Neural crest cell (in vitro differentiated cells): ENCODE measurements at regions not wholly inside any gene's neighbourhood (a gene's known extent, or its start where the extent isn't known, plus 50 kb on each side); places are given as distances from the start of the nearest gene placed in this dataset.
A peak's percentile ranks its signal among the peaks of the same experiment; 100 is the strongest.

Experiments used
- DNase-seq: peaks from one replicate; pipeline ENCODE4 v3.0.0; 2021; ENCODE audit warnings: low read depth, mixed read lengths, low spot score
- H3K27ac Mint-ChIP-seq: one replicate; pipeline ENCODE4 v1.8.0; 2021; ENCODE audit warnings: mild to moderate bottlenecking, mixed read lengths; ENCODE audit not compliant: unreplicated experiment
- H3K27me3 Mint-ChIP-seq: 2 replicates; pipeline ENCODE4 v1.8.0; 2021; ENCODE audit warnings: low read depth, mild to moderate bottlenecking, mixed read lengths
- H3K36me3 Mint-ChIP-seq: 2 replicates; pipeline ENCODE4 v1.8.0; 2021; ENCODE audit warnings: low read depth, mild to moderate bottlenecking, mixed read lengths
- H3K4me1 Mint-ChIP-seq: 2 replicates; pipeline ENCODE4 v1.8.0; 2021; ENCODE audit warnings: mixed read lengths
- H3K4me3 Mint-ChIP-seq: one replicate; pipeline ENCODE4 v1.8.0; 2021; ENCODE audit warnings: mild to moderate bottlenecking, mixed read lengths
- H3K9me3 Mint-ChIP-seq: 2 replicates; pipeline ENCODE4 v1.8.0; 2021; ENCODE audit warnings: mixed read lengths
- CTCF ChIP-seq: fragments of 200-600 bp; sonication (generic); conservative IDR thresholded peaks from 2 replicates; pipeline ENCODE4 v1.5.0; 2021; ENCODE audit warnings: antibody characterized with exemption, mild to moderate bottlenecking

- Mint-ChIP-seq H3K36me3 (no peaks in the 10 kb centered on the region), H3K27me3 (no peaks in the 10 kb centered on the region), H3K27ac (no peak overlapping the region)
Measured at GRCh38 chr4:173475751-173476150, 54.3 kb downstream of the HAND2 start.

GRCh38 chr4:173469622-173470021 lies 60.4 kb downstream of the HAND2 start:
- Mint-ChIP-seq H3K9me3 (peaks cover 3% of the 10 kb centered on the region), H3K4me1 (no peaks in the 10 kb centered on the region), H3K27me3 (no peaks in the 10 kb centered on the region)

More at GRCh38 chr4:173475751-173476150, 54.3 kb downstream of the HAND2 start:
- DNase-seq = no peak
- no peak for TF ChIP-seq CTCF
- Mint-ChIP-seq H3K9me3 (peaks cover 3% of the 10 kb centered on the region), H3K4me3 (no peak overlapping the region), H3K4me1 (no peaks in the 10 kb centered on the region)

GRCh38 chr4:173468314-173468713 lies 61.7 kb downstream of the HAND2 start:
- DNase-seq = no peak
- Mint-ChIP-seq H3K4me3 (no peak overlapping the region), H3K27me3 (no peaks in the 10 kb centered on the region), H3K4me1 (no peaks in the 10 kb centered on the region), H3K36me3 (no peaks in the 10 kb centered on the region), H3K27ac (no peak overlapping the region), H3K9me3 (peaks cover 4% of the 10 kb centered on the region)
- no peak for TF ChIP-seq CTCF

More at GRCh38 chr4:173469622-173470021, 60.4 kb downstream of the HAND2 start:
- Mint-ChIP-seq H3K27ac (no peak overlapping the region), H3K4me3 (no peak overlapping the region), H3K36me3 (no peaks in the 10 kb centered on the region)
- no peak for TF ChIP-seq CTCF
- no peak for DNase-seq

GRCh38 chr4:173466101-173466500 lies 63.9 kb downstream of the HAND2 start:
- no peak for TF ChIP-seq CTCF
- H3K4me3 Mint-ChIP-seq = no peak overlapping the region
- H3K9me3 Mint-ChIP-seq = peaks cover 3% of the 10 kb centered on the region
- H3K27ac Mint-ChIP-seq = no peak overlapping the region
- no peaks in the 10 kb centered on the region for H3K4me1 Mint-ChIP-seq
- DNase-seq = no peak
- no peaks in the 10 kb centered on the region for H3K36me3 Mint-ChIP-seq
- no peaks in the 10 kb centered on the region for H3K27me3 Mint-ChIP-seq

- TF ChIP-seq CTCF = no peak
- Mint-ChIP-seq H3K4me3 (no peak overlapping the region), H3K4me1 (no peaks in the 10 kb centered on the region), H3K27me3 (no peaks in the 10 kb centered on the region), H3K27ac (no peak overlapping the region), H3K9me3 (peaks cover 3% of the 10 kb centered on the region), H3K36me3 (no peaks in the 10 kb centered on the region)
- DNase-seq = no peak
Measured at GRCh38 chr4:173464481-173464880, 65.5 kb downstream of the HAND2 start.

GRCh38 chr4:173463816-173464215 lies 64.9 kb upstream of the SCRG1 start:
- Mint-ChIP-seq H3K4me3 (no peak overlapping the region), H3K36me3 (peaks cover 3% of the 10 kb centered on the region), H3K27me3 (no peaks in the 10 kb centered on the region), H3K27ac (peak overlapping the region; percentile 2), H3K9me3 (peaks cover 3% of the 10 kb centered on the region), H3K4me1 (no peaks in the 10 kb centered on the region)
- DNase-seq = no peak
- no peak for TF ChIP-seq CTCF
